ENCODE measurements at regions not wholly inside any gene's neighbourhood (a gene's known extent, or its start where the extent isn't known, plus 50 kb on each side); places are given as distances from the start of the nearest gene placed in this dataset.
"Not testable (repeated sequence)": the region's sequence is repeated elsewhere in the genome, so short reads cannot be mapped to it uniquely, and the experiment has no call there.

- TF ChIP-seq CTCF, EZH2, EZH2phosphoT487 (IDR thresholded peaks at IDR 0.05): not testable (repeated sequence)
Observed at GRCh38 chr1:148044495-148044894, 107.6 kb downstream of the NBPF11 start.

All from neural progenitor cell (in vitro differentiated cells).